Stimulated activated CD8-positive, alpha-beta memory T cell treated with anti-CD3 and anti-CD28 coated beads, Interleukin-12 subunit alpha, Interleukin-12 subunit beta, amount 100 ng/mL, for 24 hours (primary cell): ENCODE measurements at regions not wholly inside any gene's neighbourhood (a gene's known extent, or its start where the extent isn't known, plus 50 kb on each side); places are given as distances from the start of the nearest gene placed in this dataset.
"Not testable (repeated sequence)": the region's sequence is repeated elsewhere in the genome, so short reads cannot be mapped to it uniquely, and the experiment has no call there.

Experiments used
- DNase-seq: peaks from one replicate; pipeline ENCODE4 v3.0.0-alpha.2; 2020; ENCODE audit errors: extremely low read depth

- DNase-seq = no peak
Observed at GRCh38 chr4:57182132-57182874, 72.1 kb upstream of the IGFBP7 start.

- not testable (repeated sequence) for DNase-seq
Observed at GRCh38 chr4:57173136-57173535, 63.0 kb upstream of the IGFBP7 start.

GRCh38 chr4:57172065-57172464 is 61.9 kb upstream of the IGFBP7 start:
- DNase-seq = no peak

- DNase-seq = no peak
Observed at GRCh38 chr4:57168982-57169381, 58.8 kb upstream of the IGFBP7 start.

GRCh38 chr4:57163530-57164459 is 53.6 kb upstream of the IGFBP7 start:
- peak; percentile 32 for DNase-seq

GRCh38 chr4:57162499-57163019 is 52.4 kb upstream of the IGFBP7 start:
- no peak for DNase-seq
